GM18505 (cell line): ENCODE measurements at regions not wholly inside any gene's neighbourhood (a gene's known extent, or its start where the extent isn't known, plus 50 kb on each side); places are given as distances from the start of the nearest gene placed in this dataset.
A peak's percentile ranks its signal among the peaks of the same experiment; 100 is the strongest.
"Not testable (repeated sequence)": the region's sequence is repeated elsewhere in the genome, so short reads cannot be mapped to it uniquely, and the experiment has no call there.

Source experiments
- ATAC-seq: cut with Tn5 transposase; IDR thresholded peaks from one replicate; pipeline ENCODE4 v1.9.1; 2021; ENCODE audit not compliant: unreplicated experiment
- POLR2A ChIP-seq: IDR thresholded peaks from 4 replicates; pipeline ENCODE4 v1.6.1; 2011; ENCODE audit warnings: borderline replicate concordance; ENCODE audit not compliant: insufficient read depth, insufficient read length; ENCODE audit errors: extremely low read depth

DNA sequence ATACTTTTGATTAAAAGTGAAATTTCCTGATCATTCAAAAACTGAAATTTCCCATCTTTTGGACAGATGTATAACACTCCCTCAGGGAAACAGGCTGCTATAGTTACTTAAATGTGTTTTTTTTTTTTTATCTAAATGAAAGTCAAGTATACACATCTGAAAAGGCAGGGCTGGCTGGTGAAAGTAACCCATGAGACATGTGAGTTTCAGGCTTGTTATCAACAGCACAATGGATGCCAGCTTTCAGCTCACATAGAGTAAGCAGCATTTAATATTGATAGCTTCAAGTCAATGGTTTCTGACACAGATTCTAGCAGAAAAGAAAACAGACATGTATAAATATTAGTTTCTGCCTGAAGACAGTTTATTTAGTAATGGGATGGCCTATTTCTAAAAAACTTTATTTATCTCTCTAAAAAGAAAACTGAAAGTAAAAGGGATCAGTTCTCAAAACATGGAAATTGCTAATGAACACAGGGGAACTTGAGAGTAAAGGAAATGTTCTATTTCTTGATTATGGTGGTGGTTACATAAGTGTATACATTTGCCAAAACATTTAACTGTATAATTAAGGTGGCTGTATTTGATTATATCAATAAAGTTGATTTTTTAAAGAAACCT, 89.7 kb upstream of the CMC1 start:
- peak; percentile 84 for ATAC-seq
- TF ChIP-seq POLR2A = no peak

- TF ChIP-seq POLR2A = no peak
- ATAC-seq = no peak
Measured at GRCh38 chr3:28155631-28156030, 85.8 kb upstream of the CMC1 start.

DNA sequence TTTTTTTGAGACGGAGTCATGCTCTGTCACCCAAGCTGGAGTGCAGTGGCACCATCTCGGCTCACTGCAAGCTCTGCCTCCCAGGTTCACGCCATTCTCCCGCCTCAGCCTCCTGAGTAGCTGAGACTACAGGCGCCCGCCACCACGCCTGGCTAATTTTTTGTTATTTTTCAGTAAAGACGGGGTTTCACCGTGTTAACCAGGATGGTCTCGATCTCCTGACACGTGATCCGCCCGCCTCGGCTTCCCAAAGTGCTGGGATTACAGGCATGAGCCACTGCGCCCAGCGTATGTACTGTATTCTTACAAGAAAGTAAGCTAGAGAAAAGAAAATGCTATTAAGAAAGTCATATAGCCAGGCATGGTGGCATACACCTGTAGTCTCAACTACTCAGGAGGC, 84.8 kb upstream of the CMC1 start:
- not testable (repeated sequence) for ATAC-seq

DNA sequence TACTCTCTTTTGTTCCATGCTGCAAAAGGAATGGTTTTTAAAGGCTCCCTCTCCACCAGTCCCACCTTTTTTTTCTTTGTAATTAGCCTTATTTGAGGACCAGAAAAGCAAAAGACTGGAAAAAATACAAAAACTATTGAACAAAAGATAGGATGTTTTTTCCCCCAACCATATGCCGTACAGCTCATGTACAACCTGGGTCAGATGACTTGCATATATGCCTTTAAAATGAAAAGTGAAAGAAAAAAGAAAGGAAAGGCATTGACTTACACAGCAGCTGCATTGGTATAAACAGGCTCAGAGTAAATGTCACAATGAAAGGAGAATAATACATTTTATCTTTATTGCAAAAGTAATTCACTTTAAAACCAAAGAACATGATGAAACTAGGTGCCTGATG, 69.5 kb upstream of the CMC1 start:
- ATAC-seq = peak; percentile 62
- no peak for TF ChIP-seq POLR2A

GRCh38 chr3:28172748-28173147, 68.7 kb upstream of the CMC1 start:
- TF ChIP-seq POLR2A = no peak
- ATAC-seq = no peak

DNA sequence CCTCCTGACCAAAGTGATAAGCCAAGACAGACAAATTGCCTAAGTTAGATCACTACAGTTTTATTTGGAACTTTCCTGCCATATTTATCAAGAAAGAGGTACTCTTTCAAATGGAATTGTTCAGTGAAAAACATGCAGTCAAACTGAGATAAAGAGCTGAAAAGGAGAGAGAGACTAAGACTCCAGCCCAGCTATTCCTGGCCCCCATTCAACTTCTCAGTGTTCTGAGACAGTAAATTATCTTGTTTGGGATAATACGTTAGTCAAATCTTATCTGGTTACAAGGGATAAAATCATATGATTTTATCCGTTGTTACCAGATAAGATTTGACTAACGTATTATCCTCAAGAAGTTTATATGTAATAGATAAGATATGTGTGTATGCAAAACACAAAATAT, 67.6 kb upstream of the CMC1 start:
- TF ChIP-seq POLR2A = no peak
- no peak for ATAC-seq

GRCh38 chr3:28186748-28187147, 54.7 kb upstream of the CMC1 start:
- no peak for TF ChIP-seq POLR2A
- no peak for ATAC-seq

GRCh38 chr3:28188686-28189085, 52.7 kb upstream of the CMC1 start:
- TF ChIP-seq POLR2A = no peak
- no peak for ATAC-seq

GRCh38 chr3:28191363-28191762, 50.1 kb upstream of the CMC1 start:
- TF ChIP-seq POLR2A = no peak

More at GRCh38 chr3:28191363-28191762, 50.1 kb upstream of the CMC1 start:
- no peak for ATAC-seq
